ENCODE measurements at regions not wholly inside any gene's neighbourhood (a gene's known extent, or its start where the extent isn't known, plus 50 kb on each side); places are given as distances from the start of the nearest gene placed in this dataset.

DNA sequence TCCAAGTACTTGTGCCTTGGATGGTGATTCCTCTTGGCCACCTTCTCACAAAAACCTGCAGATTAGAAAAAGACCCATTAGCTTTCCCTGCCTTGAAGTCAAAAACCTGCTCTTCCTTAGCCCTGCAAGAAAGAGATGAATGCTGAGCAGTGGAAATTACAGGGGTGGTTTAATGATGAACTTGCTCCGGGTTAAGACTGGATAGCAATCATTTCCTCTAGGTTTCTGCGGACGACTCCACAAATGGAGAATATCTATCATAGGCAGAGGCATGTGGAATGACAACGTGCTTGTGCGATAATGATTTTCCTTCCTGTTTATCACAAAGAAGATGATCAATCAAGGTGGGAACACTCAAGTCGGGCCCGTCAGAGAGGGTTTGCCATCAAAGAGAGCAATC is 201.2 kb upstream of the ERCC4 start:
- TF ChIP-seq, protein P1, sequence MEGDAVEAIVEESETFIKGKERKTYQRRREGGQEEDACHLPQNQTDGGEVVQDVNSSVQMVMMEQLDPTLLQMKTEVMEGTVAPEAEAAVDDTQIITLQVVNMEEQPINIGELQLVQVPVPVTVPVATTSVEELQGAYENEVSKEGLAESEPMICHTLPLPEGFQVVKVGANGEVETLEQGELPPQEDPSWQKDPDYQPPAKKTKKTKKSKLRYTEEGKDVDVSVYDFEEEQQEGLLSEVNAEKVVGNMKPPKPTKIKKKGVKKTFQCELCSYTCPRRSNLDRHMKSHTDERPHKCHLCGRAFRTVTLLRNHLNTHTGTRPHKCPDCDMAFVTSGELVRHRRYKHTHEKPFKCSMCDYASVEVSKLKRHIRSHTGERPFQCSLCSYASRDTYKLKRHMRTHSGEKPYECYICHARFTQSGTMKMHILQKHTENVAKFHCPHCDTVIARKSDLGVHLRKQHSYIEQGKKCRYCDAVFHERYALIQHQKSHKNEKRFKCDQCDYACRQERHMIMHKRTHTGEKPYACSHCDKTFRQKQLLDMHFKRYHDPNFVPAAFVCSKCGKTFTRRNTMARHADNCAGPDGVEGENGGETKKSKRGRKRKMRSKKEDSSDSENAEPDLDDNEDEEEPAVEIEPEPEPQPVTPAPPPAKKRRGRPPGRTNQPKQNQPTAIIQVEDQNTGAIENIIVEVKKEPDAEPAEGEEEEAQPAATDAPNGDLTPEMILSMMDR (conservative IDR thresholded peaks at IDR 0.05; ENCODE audit: low read length), result no peak
- TF ChIP-seq EZH2phosphoT487 (IDR thresholded peaks at IDR 0.05; ENCODE audit: borderline replicate concordance, low read depth, low read length), result no peak

DNA sequence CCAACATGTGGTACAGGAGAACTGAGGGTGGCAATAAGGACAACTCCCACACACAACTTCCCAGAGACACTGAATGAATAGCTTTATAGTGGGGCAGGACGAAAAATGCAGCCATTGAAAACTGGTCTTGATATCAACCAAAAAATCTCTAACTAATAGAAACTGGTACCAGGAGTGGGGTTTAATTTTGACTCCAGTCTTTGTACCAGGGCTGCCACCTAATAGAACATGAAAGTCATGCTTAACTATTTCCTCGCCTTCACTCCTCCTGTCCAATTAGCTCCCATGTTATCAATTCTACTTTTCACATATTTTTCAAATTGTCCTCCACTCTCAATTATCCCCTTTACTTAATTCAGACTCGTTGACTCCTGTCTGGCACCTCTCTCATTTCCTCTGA is 192.0 kb upstream of the ERCC4 start:
- ChIA-PET CTCF (ENCODE audit: unreplicated experiment) (no interaction called here), POLR2A (interaction anchor here (0.6 kb wide), 1 partner anchor 42 kb away, joined by 4 read pairs; no protein-coding TSS in a partner anchor)
- Histone ChIP-seq H3K79me2 (ENCODE audit: insufficient read depth, low read depth, low read length) (no peaks in the 10 kb centered on the region), H3K4me2 (ENCODE audit: low read length) (no peak overlapping the region), H2AFZ (ENCODE audit: low read length) (no peak overlapping the region), H3K9me3 (ENCODE audit: low read length) (no peaks in the 10 kb centered on the region), H3K4me3 (ENCODE audit: low read depth, low read length, poor library complexity, severe bottlenecking) (no peak overlapping the region), H4K20me1 (ENCODE audit: insufficient read depth, low read length) (no peaks in the 10 kb centered on the region), H3K4me1 (ENCODE audit: insufficient read depth, low read length, poor library complexity, severe bottlenecking) (no peaks in the 10 kb centered on the region), H3K36me3 (ENCODE audit: insufficient read depth, low read length) (no peaks in the 10 kb centered on the region), H3K27ac (ENCODE audit: low read depth, low read length, poor library complexity, severe bottlenecking) (no peak overlapping the region), H3K9me2 (ENCODE audit: insufficient read depth, low read length) (no peaks in the 10 kb centered on the region)
- intact Hi-C loops (cut with micrococcal nuclease; ENCODE audit: unreplicated experiment), result no loop called here
- DNase-seq (ENCODE audit: low spot score), result no peak
- no peak for TF ChIP-seq EZH2phosphoT487 (IDR thresholded peaks at IDR 0.05; ENCODE audit: borderline replicate concordance, low read depth, low read length)
- TF ChIP-seq, protein P1 (conservative IDR thresholded peaks at IDR 0.05; ENCODE audit: low read length), result no peak
- BruUV-seq (replicated peaks), result no TSS peak

More for the DNA sequence above, 201.2 kb upstream of the ERCC4 start:
- Histone ChIP-seq H3K36me3 (ENCODE audit: insufficient read depth, low read length) (no peaks in the 10 kb centered on the region), H3K27ac (ENCODE audit: low read depth, low read length, poor library complexity, severe bottlenecking) (no peak overlapping the region), H4K20me1 (ENCODE audit: insufficient read depth, low read length) (no peaks in the 10 kb centered on the region), H2AFZ (ENCODE audit: low read length) (no peak overlapping the region), H3K4me2 (ENCODE audit: low read length) (no peak overlapping the region), H3K79me2 (ENCODE audit: insufficient read depth, low read depth, low read length) (no peaks in the 10 kb centered on the region), H3K4me1 (ENCODE audit: insufficient read depth, low read length, poor library complexity, severe bottlenecking) (no peaks in the 10 kb centered on the region), H3K4me3 (ENCODE audit: low read depth, low read length, poor library complexity, severe bottlenecking) (no peak overlapping the region), H3K9me2 (ENCODE audit: insufficient read depth, low read length) (no peaks in the 10 kb centered on the region), H3K9me3 (ENCODE audit: low read length) (no peaks in the 10 kb centered on the region)
- CTCF ChIA-PET (ENCODE audit: unreplicated experiment), result no interaction called here
- intact Hi-C loops (cut with micrococcal nuclease; ENCODE audit: unreplicated experiment), result no loop called here
- POLR2A ChIA-PET, result no interaction called here
- no TSS peak for BruUV-seq (replicated peaks)
- DNase-seq (ENCODE audit: low spot score), result no peak

GRCh38 chr16:13733561-13733960 is 186.4 kb upstream of the ERCC4 start:
- H3K4me1 ChIP-seq (ENCODE audit: insufficient read depth, low read length, poor library complexity, severe bottlenecking), result no peaks in the 10 kb centered on the region
- no peak for TF ChIP-seq EZH2phosphoT487 (IDR thresholded peaks at IDR 0.05; ENCODE audit: borderline replicate concordance, low read depth, low read length)
- TF ChIP-seq, protein P1 (conservative IDR thresholded peaks at IDR 0.05; ENCODE audit: low read length), result no peak
- CTCF ChIA-PET (ENCODE audit: unreplicated experiment), result no interaction called here
- no TSS peak for BruUV-seq (replicated peaks)
- POLR2A ChIA-PET, result interaction anchor here (0.9 kb wide), 1 partner anchor 15 kb away, joined by 4 read pairs; no protein-coding TSS in a partner anchor
- H3K79me2 ChIP-seq (ENCODE audit: insufficient read depth, low read depth, low read length), result no peaks in the 10 kb centered on the region
- no peak overlapping the region for H3K4me3 ChIP-seq (ENCODE audit: low read depth, low read length, poor library complexity, severe bottlenecking)
- no peak overlapping the region for H3K4me2 ChIP-seq (ENCODE audit: low read length)
- no peak overlapping the region for H3K27ac ChIP-seq (ENCODE audit: low read depth, low read length, poor library complexity, severe bottlenecking)
- no peaks in the 10 kb centered on the region for H3K9me3 ChIP-seq (ENCODE audit: low read length)
- no peak overlapping the region for H2AFZ ChIP-seq (ENCODE audit: low read length)
- H3K9me2 ChIP-seq (ENCODE audit: insufficient read depth, low read length), result no peaks in the 10 kb centered on the region
- no peaks in the 10 kb centered on the region for H4K20me1 ChIP-seq (ENCODE audit: insufficient read depth, low read length)
- no peak for DNase-seq (ENCODE audit: low spot score)
- intact Hi-C loops (cut with micrococcal nuclease; ENCODE audit: unreplicated experiment), result no loop called here
- H3K36me3 ChIP-seq (ENCODE audit: insufficient read depth, low read length), result no peaks in the 10 kb centered on the region

All from OCI-LY7 (cell line).